ENCODE measurements at regions not wholly inside any gene's neighbourhood (a gene's known extent, or its start where the extent isn't known, plus 50 kb on each side); places are given as distances from the start of the nearest gene placed in this dataset.

GRCh38 chrX:8036914-8037313 lies 109.7 kb upstream of the PNPLA4 start:
- TF ChIP-seq GATA2 (IDR thresholded peaks at IDR 0.05; ENCODE audit: low read depth, low read length) (no peak), GATA3 (IDR thresholded peaks at IDR 0.05; ENCODE audit: low read depth, low read length) (no peak)
